ENCODE measurements at regions not wholly inside any gene's neighbourhood (a gene's known extent, or its start where the extent isn't known, plus 50 kb on each side); places are given as distances from the start of the nearest gene placed in this dataset.

DNA sequence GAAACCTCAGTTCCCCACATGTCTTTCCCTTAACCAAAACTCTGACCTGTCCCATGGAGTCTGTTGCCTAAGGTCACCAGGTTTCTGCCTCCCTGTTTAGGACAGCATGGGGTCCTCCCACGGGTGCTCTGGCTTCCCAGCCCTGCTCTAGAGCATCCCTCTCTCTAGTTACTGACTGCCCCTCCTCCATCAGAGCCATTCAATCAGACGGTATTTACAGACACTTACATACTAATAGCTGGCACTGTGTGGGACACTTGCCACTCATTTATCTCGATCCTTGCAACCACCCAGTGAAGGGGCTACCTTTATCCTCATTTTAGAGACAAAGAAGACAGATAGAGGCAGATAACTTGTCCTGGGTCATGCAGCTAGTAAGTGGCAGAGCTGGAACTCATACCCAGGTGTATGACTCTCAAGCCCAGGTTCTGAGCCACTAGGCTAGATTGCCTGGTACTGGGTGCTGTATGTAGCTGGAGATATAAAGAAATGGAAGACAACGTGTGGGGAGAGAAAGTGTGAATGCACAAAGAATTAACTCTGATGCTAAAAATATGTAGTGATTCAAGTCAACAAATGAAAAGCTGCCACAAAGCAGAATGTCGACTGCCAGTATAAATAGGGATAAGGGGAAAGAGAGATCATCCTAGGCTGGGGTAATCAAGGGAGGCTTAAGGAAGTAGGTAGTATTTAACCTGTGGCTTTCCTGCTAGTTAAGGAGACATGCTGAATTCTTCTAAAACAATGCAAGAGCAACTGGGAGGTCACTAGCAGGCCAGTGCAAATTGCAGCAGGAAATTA lies 52.5 kb upstream of the PDE8B start:
- TF ChIP-seq EP300 (IDR thresholded peaks at IDR 0.05) (no peak), POLR2A (IDR thresholded peaks at IDR 0.05) (no peak)

Data from sigmoid colon (tissue), 4 donors.